ENCODE measurements at regions not wholly inside any gene's neighbourhood (a gene's known extent, or its start where the extent isn't known, plus 50 kb on each side); places are given as distances from the start of the nearest gene placed in this dataset.

DNA sequence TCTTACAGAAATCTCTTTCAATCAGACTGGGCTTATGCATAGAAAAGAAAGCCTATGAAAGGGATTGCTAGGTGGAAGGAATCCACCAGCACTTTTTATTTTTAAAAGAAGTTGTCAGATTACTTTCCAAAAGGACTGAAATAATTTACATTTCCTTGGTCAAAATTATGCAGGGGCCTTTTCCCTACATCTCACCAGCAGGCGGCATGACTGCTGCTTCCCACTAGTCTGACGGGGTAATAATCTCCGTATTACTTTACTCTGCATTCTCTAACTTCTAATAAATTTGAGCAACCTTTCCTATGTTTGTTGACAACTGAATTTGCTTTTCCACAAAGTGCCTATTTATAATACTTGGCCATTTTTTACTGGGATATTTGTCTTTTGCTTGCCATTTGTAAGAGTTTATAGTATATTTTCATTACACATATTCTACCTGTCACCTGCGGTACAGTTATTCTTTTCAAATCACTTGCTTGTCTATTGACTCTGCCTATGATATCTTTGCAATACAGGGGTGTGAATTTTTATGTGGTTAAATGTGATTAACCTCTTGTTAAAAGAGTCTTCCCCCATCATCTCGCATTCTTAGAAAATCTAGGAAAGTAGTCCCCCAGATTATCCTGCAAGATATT is 51.9 kb upstream of the USP47 start:
- no peak for DNase-seq (ENCODE audit: insufficient read length, low spot score)
- no peak for TF ChIP-seq POLR2A (IDR thresholded peaks at IDR 0.05; ENCODE audit: low read depth, low read length)
- no peak for FAIRE-seq

DNA sequence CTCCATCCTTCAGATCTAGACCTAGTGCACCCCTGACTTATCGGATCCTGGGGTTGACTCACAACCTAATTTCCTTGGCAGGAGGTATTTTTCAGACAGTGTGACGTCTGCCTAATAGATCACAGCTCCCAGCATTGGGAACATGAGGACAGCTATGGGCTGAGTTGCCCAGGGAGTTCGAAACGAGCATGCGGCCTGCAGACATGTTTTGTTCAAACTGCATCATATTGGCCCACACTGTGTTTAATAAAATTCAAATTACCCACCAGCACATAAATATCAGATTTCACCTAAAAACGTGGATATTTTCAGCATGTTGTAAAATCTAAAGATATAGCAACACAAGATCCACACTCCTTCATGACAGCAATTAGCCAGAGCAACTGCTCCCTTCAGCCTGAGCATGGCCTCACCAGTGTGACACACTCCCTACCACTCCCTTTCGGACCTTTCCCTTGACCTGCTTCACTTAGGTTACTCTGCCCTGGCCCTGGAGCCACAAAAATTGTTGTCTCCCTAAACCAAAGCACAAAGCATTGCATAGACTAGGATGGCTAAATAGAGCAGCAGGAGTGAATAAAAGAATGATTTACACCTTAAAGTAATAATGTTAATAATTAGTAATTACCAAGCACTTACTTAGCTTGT is 53.6 kb upstream of the USP47 start:
- TF ChIP-seq POLR2A (IDR thresholded peaks at IDR 0.05; ENCODE audit: low read depth, low read length) = no peak
- no peak for FAIRE-seq
- DNase-seq (ENCODE audit: insufficient read length, low spot score) = no peak

DNA sequence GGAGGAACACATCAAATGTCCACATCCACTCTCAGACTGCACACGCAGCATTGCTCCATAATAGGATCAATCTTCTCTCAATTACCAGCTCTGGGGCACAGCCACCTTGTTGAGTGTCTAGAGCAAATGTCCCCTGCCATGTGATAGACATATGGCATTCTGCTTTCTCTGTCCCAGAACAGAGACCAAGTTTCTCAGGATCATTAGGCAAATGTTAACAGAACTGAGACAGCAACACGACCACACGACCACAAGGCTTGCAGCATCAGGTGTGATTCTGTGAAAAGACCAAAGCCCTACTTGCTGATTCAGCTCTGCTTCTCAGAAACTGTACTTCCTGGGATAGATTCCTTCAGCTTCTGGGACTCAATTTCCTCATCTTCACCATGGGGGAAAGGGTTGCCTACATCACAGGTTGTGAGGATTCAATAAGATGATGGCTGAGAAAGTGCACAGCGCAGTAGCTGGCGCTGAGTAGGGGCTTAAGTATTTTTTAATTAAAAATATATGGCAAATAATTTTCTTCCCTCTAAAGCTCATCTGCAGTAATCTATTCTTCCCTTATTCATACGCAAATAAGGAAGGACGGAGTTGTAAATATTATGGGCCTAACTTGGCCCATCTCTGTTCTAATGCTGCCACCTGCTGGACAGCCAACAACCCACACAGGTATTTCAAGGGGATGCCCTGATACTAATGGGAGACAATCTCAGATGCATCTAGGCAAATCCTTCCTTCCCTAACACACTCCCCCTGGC is 54.3 kb upstream of the USP47 start:
- DNase-seq (ENCODE audit: insufficient read length, low spot score) (peak; percentile 28), FAIRE-seq (peak; percentile 27)
- TF ChIP-seq POLR2A (IDR thresholded peaks at IDR 0.05; ENCODE audit: low read depth, low read length) = no peak

DNA sequence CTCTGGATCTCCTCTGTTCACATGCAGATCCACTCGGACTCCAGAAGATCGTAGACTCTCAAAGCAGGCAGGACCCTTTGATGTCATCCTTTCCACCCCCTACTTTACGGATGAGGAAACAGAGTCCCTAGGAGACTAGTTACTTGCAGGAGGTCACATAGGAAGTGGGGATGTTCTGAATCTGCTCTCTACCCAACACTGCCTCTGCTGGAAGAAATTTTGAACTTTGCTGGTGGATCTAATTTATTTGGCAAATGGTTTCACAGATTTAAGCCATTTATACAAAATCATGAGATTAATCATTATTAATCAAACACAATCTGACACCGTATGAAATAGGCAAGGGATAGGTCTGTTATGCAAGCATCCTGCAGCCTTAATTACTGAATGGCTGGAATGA is 55.0 kb upstream of the USP47 start:
- no peak for DNase-seq (ENCODE audit: insufficient read length, low spot score)
- FAIRE-seq = no peak
- TF ChIP-seq POLR2A (IDR thresholded peaks at IDR 0.05; ENCODE audit: low read depth, low read length) = no peak

DNA sequence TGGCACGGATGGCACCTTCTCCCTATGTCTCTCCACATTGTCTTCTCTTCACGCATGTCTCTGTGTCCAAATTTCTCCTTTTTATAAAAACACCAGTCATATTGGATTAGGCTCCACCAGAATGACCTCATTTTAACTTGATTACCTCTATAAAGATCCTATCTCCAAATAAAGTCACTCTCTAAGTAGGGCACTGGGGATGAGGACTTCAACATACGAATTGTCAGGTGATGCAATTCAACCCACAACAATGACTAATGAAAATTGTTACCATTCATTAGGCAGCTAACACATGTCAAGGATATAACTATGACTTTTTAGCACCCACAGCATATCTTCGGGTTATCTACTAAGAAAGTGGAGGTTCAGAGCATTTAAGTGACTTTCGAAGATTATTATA is 55.5 kb upstream of the USP47 start:
- FAIRE-seq (no peak), DNase-seq (ENCODE audit: insufficient read length, low spot score) (no peak)
- TF ChIP-seq POLR2A (IDR thresholded peaks at IDR 0.05; ENCODE audit: low read depth, low read length) = no peak

DNA sequence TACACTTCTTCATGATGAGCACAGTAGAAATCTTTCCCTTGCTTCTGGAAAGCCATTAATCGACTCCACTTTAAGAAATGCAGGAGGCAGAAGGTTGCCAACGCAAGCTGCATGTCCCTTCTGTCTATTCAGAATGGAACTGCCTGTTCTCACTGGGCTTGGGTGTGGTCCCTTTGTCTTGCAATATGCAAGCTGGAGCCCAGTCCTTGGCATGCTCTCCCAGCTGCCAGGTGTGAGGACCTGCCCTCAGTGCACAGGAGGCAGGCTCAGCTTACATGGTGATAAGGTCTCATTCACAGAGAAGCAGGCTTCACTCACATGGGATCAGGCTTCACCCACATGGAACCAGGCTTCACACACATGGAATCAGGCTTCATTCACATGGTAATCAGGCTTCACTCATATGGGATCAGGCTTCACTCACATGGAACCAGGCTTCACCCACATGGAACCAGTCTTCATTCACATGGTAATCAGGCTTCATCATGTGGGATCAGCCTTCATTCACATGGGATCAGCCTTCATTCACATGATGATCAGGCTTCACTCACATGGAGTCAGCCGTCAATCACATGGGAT is 59.2 kb upstream of the USP47 start:
- no peak for TF ChIP-seq POLR2A (IDR thresholded peaks at IDR 0.05; ENCODE audit: low read depth, low read length)
- DNase-seq (ENCODE audit: insufficient read length, low spot score) (no peak), FAIRE-seq (no peak)

DNA sequence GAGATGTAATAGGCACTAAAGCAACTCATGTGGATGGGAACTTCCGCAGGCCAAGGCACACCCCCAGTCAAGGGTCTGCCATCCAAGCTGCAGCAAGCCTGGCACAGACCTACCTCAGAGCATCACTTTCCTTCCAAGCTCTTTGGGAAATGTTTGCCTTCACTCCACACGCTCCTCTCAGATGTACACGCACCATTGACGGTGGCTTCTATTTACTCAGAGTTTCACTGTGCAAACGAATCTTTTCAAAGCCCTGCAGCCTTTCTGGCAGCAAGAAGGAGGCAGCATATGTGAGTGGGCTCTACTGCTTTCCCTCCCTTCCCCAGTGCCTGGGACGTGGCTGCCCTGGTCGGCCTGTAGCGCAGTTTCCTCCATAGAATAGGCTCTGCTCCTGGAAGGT is 60.9 kb upstream of the USP47 start:
- TF ChIP-seq POLR2A (IDR thresholded peaks at IDR 0.05; ENCODE audit: low read depth, low read length) = no peak
- no peak for DNase-seq (ENCODE audit: insufficient read length, low spot score)
- FAIRE-seq = no peak

DNA sequence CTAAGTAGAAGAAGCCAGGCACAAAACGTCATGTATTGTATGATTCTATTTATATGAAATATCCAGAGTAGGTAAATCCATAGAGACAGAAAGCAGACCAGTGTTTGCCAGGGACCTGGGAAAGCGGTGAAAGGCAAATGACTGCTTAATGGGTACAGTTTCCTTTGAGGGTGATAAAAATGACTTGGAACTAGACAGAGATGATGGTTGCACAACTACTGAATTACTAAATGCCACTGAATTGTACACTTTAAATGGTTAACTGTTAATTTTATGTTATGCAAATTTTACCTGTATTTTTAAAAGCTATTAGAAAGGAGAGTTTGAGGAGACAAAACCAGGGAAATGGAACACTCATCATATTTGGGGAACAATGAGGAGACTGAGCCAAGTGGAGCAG is 61.8 kb upstream of the USP47 start:
- FAIRE-seq = no peak
- no peak for TF ChIP-seq POLR2A (IDR thresholded peaks at IDR 0.05; ENCODE audit: low read depth, low read length)
- no peak for DNase-seq (ENCODE audit: insufficient read length, low spot score)

DNA sequence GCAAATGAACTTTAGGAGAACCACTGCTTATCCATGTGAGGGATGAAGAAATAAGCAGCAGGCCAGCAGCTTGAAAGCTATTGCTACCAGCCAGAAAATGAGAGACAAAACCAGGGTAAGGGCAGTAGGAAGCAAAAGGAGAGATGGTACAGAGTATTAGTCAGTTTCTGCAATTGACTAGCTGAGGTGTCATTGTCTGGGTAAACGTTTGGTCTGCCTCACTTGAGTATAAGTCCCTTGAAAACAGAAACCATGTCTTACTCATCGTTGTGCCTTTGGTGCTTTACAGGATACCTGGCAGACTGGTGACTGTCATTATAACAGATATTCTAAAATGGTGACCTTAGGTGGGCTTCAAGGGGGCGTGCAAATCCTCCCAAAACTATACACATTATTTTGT is 63.9 kb upstream of the USP47 start:
- DNase-seq (ENCODE audit: insufficient read length, low spot score) = no peak
- TF ChIP-seq POLR2A (IDR thresholded peaks at IDR 0.05; ENCODE audit: low read depth, low read length) = no peak
- FAIRE-seq = no peak

DNA sequence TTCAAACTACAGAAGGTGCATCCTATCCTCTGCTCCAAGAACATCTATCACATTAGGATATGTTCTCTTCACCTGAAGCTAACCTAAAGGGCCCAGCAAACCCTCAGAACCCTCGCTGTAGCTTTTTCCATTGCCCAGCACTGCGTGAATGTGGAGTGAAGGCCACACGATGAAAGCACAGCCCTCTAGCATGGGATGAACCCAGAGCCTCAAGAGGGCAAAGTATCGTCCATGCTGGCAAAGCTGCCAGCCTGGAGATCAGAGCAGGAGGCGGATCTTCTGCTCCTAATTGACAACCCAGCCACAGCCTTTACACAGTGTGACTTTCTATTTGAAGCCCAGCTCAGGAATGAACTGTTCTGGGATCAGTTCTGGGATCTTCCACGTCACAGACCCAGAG is 65.1 kb upstream of the USP47 start:
- no peak for TF ChIP-seq POLR2A (IDR thresholded peaks at IDR 0.05; ENCODE audit: low read depth, low read length)
- no peak for DNase-seq (ENCODE audit: insufficient read length, low spot score)
- no peak for FAIRE-seq

DNA sequence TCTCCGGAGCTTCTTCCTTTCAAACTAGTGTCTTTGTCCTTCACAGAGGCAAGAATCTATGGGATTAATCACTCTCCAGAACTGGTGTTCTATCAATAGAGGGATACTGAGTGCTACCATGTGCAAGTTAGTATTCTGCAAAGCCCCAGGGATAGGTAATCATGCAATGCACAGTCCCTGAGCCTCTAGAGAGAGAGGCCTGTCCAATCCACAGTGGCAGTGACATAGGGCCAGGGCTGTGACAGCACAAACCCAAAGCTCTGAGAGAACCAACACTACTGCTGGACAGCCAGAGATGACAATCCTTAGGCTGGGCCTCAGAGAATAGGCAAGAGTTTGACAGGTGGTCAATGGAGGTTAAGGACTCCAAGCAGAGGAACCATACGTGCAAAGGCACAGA is 66.8 kb upstream of the USP47 start:
- no peak for TF ChIP-seq POLR2A (IDR thresholded peaks at IDR 0.05; ENCODE audit: low read depth, low read length)
- FAIRE-seq (no peak), DNase-seq (ENCODE audit: insufficient read length, low spot score) (no peak)

DNA sequence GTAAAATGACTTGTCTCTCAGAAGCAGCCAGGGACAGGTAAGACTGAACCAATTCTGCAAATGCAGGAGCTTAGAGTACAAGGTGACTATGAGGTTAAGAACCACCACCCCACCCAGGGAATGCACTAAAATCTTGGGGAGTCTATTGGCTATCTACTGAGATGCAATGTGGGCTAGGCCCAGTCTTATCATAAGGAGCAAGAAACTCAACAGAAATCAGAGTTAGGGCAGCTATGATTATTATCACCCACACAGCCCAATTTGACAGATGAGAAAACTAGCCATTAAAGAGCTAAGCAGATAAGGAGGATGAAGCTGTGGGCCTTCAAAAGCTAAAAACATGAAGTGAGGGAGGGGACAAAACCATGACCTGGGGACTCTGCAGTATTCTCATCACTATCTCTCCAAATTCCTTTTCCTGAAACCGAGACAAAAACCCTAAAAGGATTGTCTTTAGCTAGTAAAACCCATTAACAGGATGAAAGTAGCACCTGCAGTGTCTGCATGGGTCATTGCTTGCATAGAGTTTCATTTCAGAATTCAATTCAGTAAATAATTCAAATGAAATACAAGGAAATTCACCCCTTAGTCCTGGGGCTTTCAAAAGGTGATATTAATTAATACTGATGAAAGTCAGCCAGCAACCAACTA is 68.8 kb upstream of the USP47 start:
- DNase-seq (ENCODE audit: insufficient read length, low spot score) (no peak), FAIRE-seq (no peak)
- no peak for TF ChIP-seq POLR2A (IDR thresholded peaks at IDR 0.05; ENCODE audit: low read depth, low read length)

DNA sequence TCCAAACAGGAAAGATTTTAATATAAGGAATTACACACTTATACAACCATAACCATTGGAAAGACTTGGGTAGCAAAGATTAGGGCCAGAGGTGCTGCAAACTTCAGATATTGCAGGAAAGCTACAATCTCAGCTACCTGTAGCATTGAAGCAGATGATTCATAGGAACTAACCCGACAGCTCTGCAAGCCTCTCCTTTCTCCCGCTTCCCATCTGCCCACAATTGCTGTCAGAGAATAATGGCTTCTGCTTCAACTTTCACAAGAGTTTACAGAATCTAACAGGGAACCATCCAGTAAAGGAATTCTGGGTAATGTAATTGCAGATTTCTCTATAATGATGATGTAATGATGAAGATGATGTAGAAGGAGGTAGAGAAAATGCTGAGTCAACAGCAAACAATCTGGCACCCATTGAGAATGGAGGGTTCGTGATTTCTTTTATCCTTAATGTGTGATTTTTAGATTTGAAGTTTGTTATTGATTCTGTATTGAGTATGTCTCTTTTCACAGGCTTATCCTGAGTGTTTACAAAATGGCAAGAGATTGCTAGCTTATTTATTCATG is 70.8 kb upstream of the USP47 start:
- no peak for FAIRE-seq
- TF ChIP-seq POLR2A (IDR thresholded peaks at IDR 0.05; ENCODE audit: low read depth, low read length) = no peak
- no peak for DNase-seq (ENCODE audit: insufficient read length, low spot score)

DNA sequence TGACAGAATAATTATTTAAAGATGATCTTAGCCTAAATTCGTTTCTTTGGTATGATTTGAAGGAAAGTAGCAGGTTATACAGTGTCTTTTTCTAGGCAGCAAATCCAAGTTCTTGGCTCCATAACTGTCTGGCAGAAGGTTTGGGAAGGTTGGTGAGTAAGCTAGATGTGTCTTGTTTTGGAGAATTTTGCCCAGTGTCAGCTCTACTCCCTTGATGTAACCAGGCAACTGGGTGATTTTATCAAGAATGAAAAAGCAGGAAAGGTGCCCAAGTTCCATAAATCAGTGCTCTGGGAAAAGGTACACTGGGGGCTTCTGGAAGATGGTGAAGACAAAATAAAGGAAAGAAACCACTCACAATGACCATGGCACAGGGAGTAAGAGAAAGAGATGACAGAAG is 71.5 kb upstream of the USP47 start:
- TF ChIP-seq POLR2A (IDR thresholded peaks at IDR 0.05; ENCODE audit: low read depth, low read length) = no peak
- DNase-seq (ENCODE audit: insufficient read length, low spot score) (no peak), FAIRE-seq (no peak)

All from H54 (cell line).